ENCODE measurements at regions not wholly inside any gene's neighbourhood (a gene's known extent, or its start where the extent isn't known, plus 50 kb on each side); places are given as distances from the start of the nearest gene placed in this dataset.
"Not testable (repeated sequence)": the region's sequence is repeated elsewhere in the genome, so short reads cannot be mapped to it uniquely, and the experiment has no call there.

DNA sequence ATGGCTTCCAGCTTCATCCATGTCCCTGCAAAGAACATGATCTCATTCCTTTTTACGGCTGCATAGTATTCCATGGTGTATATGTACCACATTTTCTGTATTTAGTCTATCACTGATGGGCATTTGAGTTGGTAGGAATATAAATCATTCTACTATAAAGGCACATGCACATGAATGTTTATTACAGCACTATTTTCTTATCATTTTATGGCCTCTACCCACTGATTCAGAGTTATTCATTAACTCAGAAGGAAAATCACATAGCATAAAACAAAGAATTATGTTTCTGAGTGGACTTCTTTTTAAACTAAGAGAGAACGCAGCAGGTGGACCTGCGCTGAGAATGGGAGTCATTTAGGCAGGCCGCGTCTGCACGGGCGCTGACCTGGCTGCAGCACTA lies 619.6 kb downstream of the FBXO15 start (continued):
- no peak for TF ChIP-seq CTCF (IDR thresholded peaks at IDR 0.05; ENCODE audit: low read depth, low read length, missing input control)
- TF ChIP-seq JUND (IDR thresholded peaks at IDR 0.05) = no peak
- TF ChIP-seq FOXA1 (IDR thresholded peaks at IDR 0.05) = no peak
- TF ChIP-seq NR2F2 (IDR thresholded peaks at IDR 0.05) = no peak
- TF ChIP-seq EGR1 (IDR thresholded peaks at IDR 0.05; ENCODE audit: low read depth in 2 of 2) = no peak
- TF ChIP-seq REST (IDR thresholded peaks at IDR 0.05) = no peak

GRCh38 chr18:73520229-73520628 lies 627.4 kb downstream of the FBXO15 start:
- DNase-seq (ENCODE audit: low spot score) = no peak
- 57% methylated on average over 5 of the region's 5 CpGs for WGBS

DNA sequence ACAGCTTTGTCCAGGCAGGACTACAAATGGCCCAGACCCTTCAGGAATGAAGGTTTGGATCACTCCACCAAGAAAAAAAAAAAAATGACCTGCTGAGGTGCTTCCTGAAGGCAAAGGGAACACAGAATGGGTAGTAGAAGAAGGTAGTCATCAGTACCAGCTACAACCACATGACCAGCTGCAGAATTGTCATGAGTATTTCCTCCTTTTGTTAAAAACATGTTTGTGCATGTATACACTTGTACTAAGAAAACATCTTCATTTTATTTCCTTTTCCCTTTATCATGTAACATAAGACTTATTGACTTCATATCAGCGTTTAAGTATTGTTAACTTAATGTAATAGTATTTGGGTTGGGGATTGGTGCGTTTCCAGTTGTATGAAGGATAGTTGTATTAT lies 631.6 kb downstream of the FBXO15 start:
- H3K4me1 ChIP-seq (ENCODE audit: control insufficient read depth in 4 of 4, insufficient read depth in 4 of 4, low read length in 3 of 4); H3K4me3 ChIP-seq (ENCODE audit: low read depth in 1 of 3, low read length in 3 of 3); H3K27me3 ChIP-seq (ENCODE audit: control insufficient read depth in 4 of 4, insufficient read depth in 4 of 4, low read length in 3 of 4); H3K9ac ChIP-seq (ENCODE audit: low read depth in 1 of 2, low read length in 2 of 2); H3K27ac ChIP-seq (ENCODE audit: low read depth in 1 of 2, low read length in 2 of 2); H3K36me3 ChIP-seq (ENCODE audit: control insufficient read depth in 4 of 4, insufficient read depth in 3 of 4, low read depth in 1 of 4, low read length in 3 of 4); DNase-seq (ENCODE audit: low spot score); H3K9me3 ChIP-seq (ENCODE audit: control insufficient read depth in 4 of 4, low read length in 3 of 4): not testable (repeated sequence)
- 89% methylated on average over 2 of the region's 2 CpGs for WGBS

More at GRCh38 chr18:73520229-73520628, 627.4 kb downstream of the FBXO15 start:
- no peak overlapping the region for H3K27ac ChIP-seq (ENCODE audit: low read depth in 1 of 2, low read length in 2 of 2)
- H3K4me1 ChIP-seq (ENCODE audit: control insufficient read depth in 4 of 4, insufficient read depth in 4 of 4, low read length in 3 of 4) = no peaks in the 10 kb centered on the region
- H3K36me3 ChIP-seq (ENCODE audit: control insufficient read depth in 4 of 4, insufficient read depth in 3 of 4, low read depth in 1 of 4, low read length in 3 of 4) = no peaks in the 10 kb centered on the region
- H3K4me3 ChIP-seq (ENCODE audit: low read depth in 1 of 3, low read length in 3 of 3) = no peak overlapping the region
- H3K27me3 ChIP-seq (ENCODE audit: control insufficient read depth in 4 of 4, insufficient read depth in 4 of 4, low read length in 3 of 4) = no peaks in the 10 kb centered on the region
- H3K9me3 ChIP-seq (ENCODE audit: control insufficient read depth in 4 of 4, low read length in 3 of 4) = peaks cover 0 to 1% (median 0%) of the 10 kb centered on the region in 4 donors
- peak; percentile 39 for TF ChIP-seq CTCF (IDR thresholded peaks at IDR 0.05; ENCODE audit: low read depth, low read length, missing input control)
- TF ChIP-seq RAD21 (IDR thresholded peaks at IDR 0.05) = peak; percentile 56 to 73
- TF ChIP-seq EGR1 (IDR thresholded peaks at IDR 0.05; ENCODE audit: low read depth in 2 of 2) = no peak
- no peak overlapping the region for H3K9ac ChIP-seq (ENCODE audit: low read depth in 1 of 2, low read length in 2 of 2)

GRCh38 chr18:73514449-73514848 lies 633.2 kb downstream of the FBXO15 start:
- Histone ChIP-seq H3K9ac (ENCODE audit: low read depth in 1 of 2, low read length in 2 of 2) (no peak overlapping the region), H3K9me3 (ENCODE audit: control insufficient read depth in 4 of 4, low read length in 3 of 4) (peaks cover 0 to 5% (median 2%) of the 10 kb centered on the region in 4 donors), H3K4me3 (ENCODE audit: low read depth in 1 of 3, low read length in 3 of 3) (no peak overlapping the region), H3K27ac (ENCODE audit: low read depth in 1 of 2, low read length in 2 of 2) (no peak overlapping the region), H3K4me1 (ENCODE audit: control insufficient read depth in 4 of 4, insufficient read depth in 4 of 4, low read length in 3 of 4) (no peaks in the 10 kb centered on the region), H3K36me3 (ENCODE audit: control insufficient read depth in 4 of 4, insufficient read depth in 3 of 4, low read depth in 1 of 4, low read length in 3 of 4) (no peaks in the 10 kb centered on the region), H3K27me3 (ENCODE audit: control insufficient read depth in 4 of 4, insufficient read depth in 4 of 4, low read length in 3 of 4) (no peaks in the 10 kb centered on the region)
- WGBS = 90% methylated on average over 1 of the region's 1 CpG
- DNase-seq (ENCODE audit: low spot score) = no peak
- TF ChIP-seq FOXA1 (IDR thresholded peaks at IDR 0.05) = no peak
- no peak for TF ChIP-seq HNF4A (conservative IDR thresholded peaks at IDR 0.05)
- TF ChIP-seq, protein P1, sequence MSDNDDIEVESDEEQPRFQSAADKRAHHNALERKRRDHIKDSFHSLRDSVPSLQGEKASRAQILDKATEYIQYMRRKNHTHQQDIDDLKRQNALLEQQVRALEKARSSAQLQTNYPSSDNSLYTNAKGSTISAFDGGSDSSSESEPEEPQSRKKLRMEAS (IDR thresholded peaks at IDR 0.05) = no peak
- no peak for TF ChIP-seq JUND (IDR thresholded peaks at IDR 0.05)
- no peak for TF ChIP-seq GABPA (IDR thresholded peaks at IDR 0.05 in 1 of 2, conservative IDR thresholded peaks at IDR 0.05 in 1 of 2)
- TF ChIP-seq TAF1 (conservative IDR thresholded peaks at IDR 0.05) = no peak
- no peak for TF ChIP-seq SP1 (IDR thresholded peaks at IDR 0.05)
- TF ChIP-seq ZBTB33 (IDR thresholded peaks at IDR 0.05) = no peak
- TF ChIP-seq FOXA2 (IDR thresholded peaks at IDR 0.05) = no peak
- TF ChIP-seq NR2F2 (IDR thresholded peaks at IDR 0.05) = no peak

Data from liver (tissue), 8 donors.